ENCODE measurements at regions not wholly inside any gene's neighbourhood (a gene's known extent, or its start where the extent isn't known, plus 50 kb on each side); places are given as distances from the start of the nearest gene placed in this dataset.

- no peak overlapping the region for H3K27ac ChIP-seq (ENCODE audit: low read depth, low read length, poor library complexity, severe bottlenecking)
- no peaks in the 10 kb centered on the region for H3K4me1 ChIP-seq (ENCODE audit: insufficient read depth, low read length, poor library complexity, severe bottlenecking)
- no peaks in the 10 kb centered on the region for H3K9me3 ChIP-seq (ENCODE audit: low read length)
- no peaks in the 10 kb centered on the region for H3K79me2 ChIP-seq (ENCODE audit: insufficient read depth, low read depth, low read length)
- no peaks in the 10 kb centered on the region for H4K20me1 ChIP-seq (ENCODE audit: insufficient read depth, low read length)
- no peak overlapping the region for H2AFZ ChIP-seq (ENCODE audit: low read length)
- no peaks in the 10 kb centered on the region for H3K9me2 ChIP-seq (ENCODE audit: insufficient read depth, low read length)
- H3K4me2 ChIP-seq (ENCODE audit: low read length) = no peak overlapping the region
- no peak for TF ChIP-seq CTCF (conservative IDR thresholded peaks at IDR 0.05; ENCODE audit: low read length)
- TF ChIP-seq EZH2phosphoT487 (IDR thresholded peaks at IDR 0.05; ENCODE audit: borderline replicate concordance, low read depth, low read length) = no peak
- intact Hi-C loops (cut with micrococcal nuclease; ENCODE audit: unreplicated experiment) = no loop called here
- BruUV-seq (replicated peaks) = no TSS peak
- no peaks in the 10 kb centered on the region for H3K36me3 ChIP-seq (ENCODE audit: insufficient read depth, low read length)
- H3K4me3 ChIP-seq (ENCODE audit: low read depth, low read length, poor library complexity, severe bottlenecking) = no peak overlapping the region
- DNase-seq (ENCODE audit: low spot score) = no peak
- CTCF ChIA-PET (ENCODE audit: unreplicated experiment) = no interaction called here
- POLR2A ChIA-PET = interaction anchor here (0.5 kb wide), 1 partner anchor 35 kb away, joined by 4 read pairs; no protein-coding TSS in a partner anchor
Observed at GRCh38 chr6:80923816-80924215, 817.3 kb downstream of the BCKDHB start.

- Histone ChIP-seq H3K4me2 (ENCODE audit: low read length) (no peak overlapping the region), H3K9me2 (ENCODE audit: insufficient read depth, low read length) (no peaks in the 10 kb centered on the region), H3K27ac (ENCODE audit: low read depth, low read length, poor library complexity, severe bottlenecking) (no peak overlapping the region), H2AFZ (ENCODE audit: low read length) (no peak overlapping the region), H3K79me2 (ENCODE audit: insufficient read depth, low read depth, low read length) (no peaks in the 10 kb centered on the region), H3K4me3 (ENCODE audit: low read depth, low read length, poor library complexity, severe bottlenecking) (no peak overlapping the region), H3K36me3 (ENCODE audit: insufficient read depth, low read length) (no peaks in the 10 kb centered on the region), H3K4me1 (ENCODE audit: insufficient read depth, low read length, poor library complexity, severe bottlenecking) (no peaks in the 10 kb centered on the region), H4K20me1 (ENCODE audit: insufficient read depth, low read length) (no peaks in the 10 kb centered on the region), H3K9me3 (ENCODE audit: low read length) (no peaks in the 10 kb centered on the region)
- no peak for DNase-seq (ENCODE audit: low spot score)
- TF ChIP-seq EZH2phosphoT487 (IDR thresholded peaks at IDR 0.05; ENCODE audit: borderline replicate concordance, low read depth, low read length) (no peak), CTCF (conservative IDR thresholded peaks at IDR 0.05; ENCODE audit: low read length) (no peak)
- ChIA-PET POLR2A (no interaction called here), CTCF (ENCODE audit: unreplicated experiment) (no interaction called here)
- BruUV-seq (replicated peaks) = no TSS peak
- intact Hi-C loops (cut with micrococcal nuclease; ENCODE audit: unreplicated experiment) = no loop called here
Observed at GRCh38 chr6:80922916-80923455, 816.5 kb downstream of the BCKDHB start.

DNA sequence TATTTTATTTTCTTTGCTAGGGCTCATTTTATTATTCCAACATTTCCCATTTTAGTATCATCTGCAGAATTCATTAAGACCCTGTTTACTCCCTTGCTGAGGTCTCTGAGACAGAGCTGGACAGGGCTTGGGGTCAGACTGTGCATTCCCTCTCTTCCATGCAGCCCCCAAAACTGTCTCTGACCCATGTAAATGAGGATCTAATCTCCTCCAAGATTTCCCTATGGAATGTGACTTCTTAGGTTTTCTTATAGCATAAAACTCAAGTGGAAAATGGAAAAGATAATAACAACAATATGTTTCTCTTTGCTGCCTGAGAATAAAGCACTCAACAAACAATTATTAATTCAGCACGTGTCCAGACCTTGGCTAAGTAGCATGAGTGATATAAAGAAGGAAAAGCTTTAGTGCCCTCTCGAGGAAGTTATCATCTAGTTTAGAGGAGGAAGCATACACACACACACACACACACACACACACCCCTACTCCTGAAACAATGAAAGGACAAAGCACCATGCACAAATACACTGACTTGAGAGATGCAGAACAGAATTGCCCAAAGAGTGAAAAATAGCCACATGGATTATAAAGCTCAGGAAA is 815.5 kb downstream of the BCKDHB start:
- intact Hi-C loops (cut with micrococcal nuclease; ENCODE audit: unreplicated experiment) = no loop called here
- POLR2A ChIA-PET = no interaction called here
- Histone ChIP-seq H3K4me1 (ENCODE audit: insufficient read depth, low read length, poor library complexity, severe bottlenecking) (no peaks in the 10 kb centered on the region), H2AFZ (ENCODE audit: low read length) (no peak overlapping the region), H3K79me2 (ENCODE audit: insufficient read depth, low read depth, low read length) (no peaks in the 10 kb centered on the region), H3K27ac (ENCODE audit: low read depth, low read length, poor library complexity, severe bottlenecking) (no peak overlapping the region), H3K4me3 (ENCODE audit: low read depth, low read length, poor library complexity, severe bottlenecking) (no peak overlapping the region), H3K4me2 (ENCODE audit: low read length) (no peak overlapping the region), H3K36me3 (ENCODE audit: insufficient read depth, low read length) (no peaks in the 10 kb centered on the region), H4K20me1 (ENCODE audit: insufficient read depth, low read length) (no peaks in the 10 kb centered on the region), H3K9me3 (ENCODE audit: low read length) (no peaks in the 10 kb centered on the region), H3K9me2 (ENCODE audit: insufficient read depth, low read length) (no peaks in the 10 kb centered on the region)
- no TSS peak for BruUV-seq (replicated peaks)
- no peak for DNase-seq (ENCODE audit: low spot score)
- TF ChIP-seq CTCF (conservative IDR thresholded peaks at IDR 0.05; ENCODE audit: low read length) = no peak
- CTCF ChIA-PET (ENCODE audit: unreplicated experiment) = no interaction called here
